ENCODE measurements at regions not wholly inside any gene's neighbourhood (a gene's known extent, or its start where the extent isn't known, plus 50 kb on each side); places are given as distances from the start of the nearest gene placed in this dataset.

DNA sequence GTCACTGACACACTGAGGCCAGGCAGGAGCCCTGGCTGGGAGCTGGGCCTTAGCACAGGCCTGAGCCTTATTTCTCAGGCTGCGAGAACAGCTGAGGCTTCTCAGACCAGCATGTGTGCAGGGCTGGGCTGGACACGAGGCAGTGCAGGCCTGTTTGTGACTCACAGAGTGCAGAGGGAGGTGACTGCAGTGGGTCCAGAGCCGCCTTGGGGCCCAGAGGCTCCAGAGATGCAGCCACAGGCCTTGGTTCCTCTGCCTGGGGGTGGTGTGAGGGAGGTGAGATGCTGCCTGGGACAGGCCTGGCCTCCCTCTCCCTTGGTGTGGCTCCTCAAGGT, 61.2 kb upstream of the ETV3 start:
- TF ChIP-seq, protein P1, sequence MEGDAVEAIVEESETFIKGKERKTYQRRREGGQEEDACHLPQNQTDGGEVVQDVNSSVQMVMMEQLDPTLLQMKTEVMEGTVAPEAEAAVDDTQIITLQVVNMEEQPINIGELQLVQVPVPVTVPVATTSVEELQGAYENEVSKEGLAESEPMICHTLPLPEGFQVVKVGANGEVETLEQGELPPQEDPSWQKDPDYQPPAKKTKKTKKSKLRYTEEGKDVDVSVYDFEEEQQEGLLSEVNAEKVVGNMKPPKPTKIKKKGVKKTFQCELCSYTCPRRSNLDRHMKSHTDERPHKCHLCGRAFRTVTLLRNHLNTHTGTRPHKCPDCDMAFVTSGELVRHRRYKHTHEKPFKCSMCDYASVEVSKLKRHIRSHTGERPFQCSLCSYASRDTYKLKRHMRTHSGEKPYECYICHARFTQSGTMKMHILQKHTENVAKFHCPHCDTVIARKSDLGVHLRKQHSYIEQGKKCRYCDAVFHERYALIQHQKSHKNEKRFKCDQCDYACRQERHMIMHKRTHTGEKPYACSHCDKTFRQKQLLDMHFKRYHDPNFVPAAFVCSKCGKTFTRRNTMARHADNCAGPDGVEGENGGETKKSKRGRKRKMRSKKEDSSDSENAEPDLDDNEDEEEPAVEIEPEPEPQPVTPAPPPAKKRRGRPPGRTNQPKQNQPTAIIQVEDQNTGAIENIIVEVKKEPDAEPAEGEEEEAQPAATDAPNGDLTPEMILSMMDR (conservative IDR thresholded peaks at IDR 0.05; ENCODE audit: low read depth, low read length), result no peak
- no peak for TF ChIP-seq EZH2 (IDR thresholded peaks at IDR 0.05; ENCODE audit: borderline replicate concordance, low read depth, low read length, poor library complexity, severe bottlenecking)
